NCI-H226 (cell line): ENCODE measurements at regions not wholly inside any gene's neighbourhood (a gene's known extent, or its start where the extent isn't known, plus 50 kb on each side); places are given as distances from the start of the nearest gene placed in this dataset.

ENCODE experiments used
- DNase-seq: peaks from one replicate; pipeline ENCODE4 v3.0.0-alpha.2; 2015

- no peak for DNase-seq
These were observed 383.4 kb downstream of the BRINP1 start for GRCh38 chr9:118985851-118986250.

DNA sequence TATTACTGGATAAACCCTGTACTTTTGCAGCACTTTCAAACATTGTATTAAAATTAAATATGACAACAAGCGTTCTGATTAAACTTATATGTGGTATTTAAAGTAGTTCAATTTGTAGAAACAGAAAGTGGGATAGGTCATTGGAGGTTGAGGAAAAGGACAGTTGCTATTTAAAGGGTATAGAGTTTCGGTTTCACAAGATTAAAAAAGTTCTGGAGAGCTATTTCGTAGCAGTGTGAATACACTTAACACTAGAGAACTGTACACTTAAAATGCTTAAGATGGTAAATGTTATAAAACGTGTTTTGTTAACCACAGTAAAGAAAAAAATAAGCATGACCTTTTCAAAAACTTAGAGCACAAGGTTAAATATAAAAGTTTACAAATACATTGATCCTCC, 382.1 kb downstream of the BRINP1 start:
- DNase-seq = no peak

GRCh38 chr9:118990949-118991348, 378.3 kb downstream of the BRINP1 start:
- DNase-seq = no peak

- peak; percentile 95 for DNase-seq
These were observed 377.6 kb downstream of the BRINP1 start for GRCh38 chr9:118991366-118992285.

DNA sequence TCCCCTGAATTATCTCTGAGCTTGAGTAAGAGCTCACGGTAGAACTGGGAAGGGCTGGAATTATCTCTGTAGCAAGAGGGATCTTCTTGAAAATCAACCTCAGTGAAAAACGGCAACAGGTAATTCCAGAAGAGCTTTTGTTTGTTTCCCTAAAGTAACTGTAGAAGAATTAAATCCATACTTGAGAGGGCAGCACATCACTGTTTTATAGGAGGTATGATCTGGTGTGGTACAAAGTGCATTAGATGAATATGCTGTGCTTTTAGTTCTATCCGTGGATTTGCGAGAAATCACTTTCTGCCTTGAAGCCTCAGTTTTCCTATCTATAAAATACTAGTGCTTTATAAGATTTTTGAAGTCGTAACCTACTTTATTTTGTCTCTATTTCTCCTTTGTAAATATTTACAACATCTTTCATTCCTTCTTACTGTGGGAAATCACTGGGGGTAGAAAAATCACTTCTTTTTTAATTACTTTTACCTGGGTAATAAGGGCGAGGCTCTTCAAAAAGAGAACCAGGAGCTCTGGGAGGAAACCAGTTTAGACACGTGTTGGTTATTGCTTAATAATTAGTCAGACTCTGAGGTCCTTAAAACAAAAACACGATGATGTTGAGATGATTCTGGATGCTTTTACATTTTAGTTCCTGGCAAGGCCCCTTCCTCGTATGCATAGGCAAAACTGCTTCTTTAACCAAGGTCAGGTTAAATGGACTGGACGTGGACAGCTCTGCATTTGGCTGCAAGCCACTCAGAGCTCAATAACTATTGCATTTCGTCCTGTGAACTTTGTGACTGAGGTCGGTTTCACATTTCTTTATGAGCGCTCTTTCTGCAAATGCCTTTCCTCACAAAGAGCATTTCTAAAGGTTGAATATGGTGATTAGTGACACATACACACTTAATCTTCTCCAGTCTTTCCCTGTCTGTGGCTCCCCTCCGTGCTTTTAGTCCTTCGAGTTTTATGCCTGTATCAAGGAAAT, 376.1 kb downstream of the BRINP1 start:
- DNase-seq = no peak

- no peak for DNase-seq
These were observed 375.3 kb downstream of the BRINP1 start for GRCh38 chr9:118993965-118994364.

DNA sequence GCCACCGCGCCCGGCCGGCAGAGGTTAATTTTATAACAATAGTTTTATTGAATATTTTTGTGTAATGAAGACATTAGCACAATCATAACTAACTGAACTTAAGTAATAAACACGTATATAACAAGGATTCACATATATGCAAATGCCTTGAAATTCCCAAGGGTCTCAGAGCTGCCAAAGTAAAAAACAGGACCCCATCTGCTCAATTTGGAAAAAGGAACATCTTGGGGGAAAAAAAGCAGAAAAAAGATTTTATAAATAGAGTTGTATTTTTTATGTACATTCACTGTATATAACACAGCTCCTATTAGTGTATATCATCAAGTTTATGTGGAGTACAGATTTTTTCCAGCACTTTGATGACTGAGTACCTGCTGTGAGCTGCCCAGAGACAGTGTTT, 366.7 kb downstream of the BRINP1 start:
- DNase-seq = no peak

DNA sequence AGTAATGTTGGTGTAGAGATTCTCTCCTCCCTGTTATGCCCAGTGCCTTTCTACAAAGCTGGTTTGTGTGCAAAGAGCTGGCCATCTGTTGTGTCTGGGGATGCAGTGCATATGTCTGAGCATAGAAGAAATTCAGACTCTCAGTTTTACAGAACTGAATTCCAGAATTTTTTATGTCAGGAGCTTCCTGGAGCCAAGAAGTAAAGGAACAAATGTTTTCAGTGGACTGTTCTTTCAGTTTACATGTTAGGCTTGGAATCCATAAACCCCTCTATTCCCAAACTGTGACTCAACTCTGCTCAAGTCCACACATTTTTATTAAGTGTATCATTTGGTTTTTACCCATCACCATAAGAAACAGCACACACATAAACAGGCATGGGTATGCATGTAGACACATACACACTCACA, 366.0 kb downstream of the BRINP1 start:
- peak; percentile 66 for DNase-seq

- peak; percentile 76 for DNase-seq
These were observed 365.2 kb downstream of the BRINP1 start for GRCh38 chr9:119003882-119004617.

DNA sequence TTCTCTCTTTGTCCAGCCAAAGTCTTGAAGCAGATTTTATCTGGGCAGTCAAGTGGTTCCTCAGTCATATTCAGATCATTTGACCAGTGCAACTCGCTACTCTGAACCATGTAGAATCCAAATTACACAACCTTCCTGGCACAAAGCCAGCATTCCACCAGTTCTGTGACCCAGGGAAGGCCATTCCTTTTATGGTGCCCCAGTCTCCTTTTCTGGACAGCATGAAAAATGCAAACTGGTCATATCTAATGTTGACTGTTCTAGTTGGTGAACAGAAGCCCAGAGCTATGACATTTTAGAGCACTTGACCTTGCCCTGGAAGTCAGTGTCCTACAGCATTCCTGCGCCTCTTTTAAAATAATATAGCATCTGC, 364.6 kb downstream of the BRINP1 start:
- peak; percentile 92 for DNase-seq

- DNase-seq = peak; percentile 78
These were observed 364.1 kb downstream of the BRINP1 start for GRCh38 chr9:119005162-119005561.

DNA sequence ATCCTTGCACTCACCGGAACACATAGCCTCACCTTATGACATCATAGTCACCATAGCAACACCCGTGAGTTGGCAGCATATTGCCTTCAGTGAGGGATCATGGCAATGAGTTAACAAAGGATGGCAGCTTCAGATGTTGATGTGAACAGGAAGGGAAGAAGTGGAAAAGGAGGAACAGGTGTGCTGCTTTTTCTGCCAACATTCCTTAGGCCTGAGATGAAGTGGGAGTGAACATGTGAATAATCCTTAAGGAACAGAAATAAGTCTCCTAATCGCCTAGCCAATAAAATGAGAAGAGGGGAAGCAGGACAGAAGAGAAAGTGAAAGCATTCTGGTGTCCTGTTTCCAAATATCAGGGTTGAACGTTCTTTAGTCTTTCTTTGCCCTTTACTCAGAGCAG, 360.0 kb downstream of the BRINP1 start:
- DNase-seq = peak; percentile 88

GRCh38 chr9:119020284-119020683, 349.0 kb downstream of the BRINP1 start:
- no peak for DNase-seq

DNA sequence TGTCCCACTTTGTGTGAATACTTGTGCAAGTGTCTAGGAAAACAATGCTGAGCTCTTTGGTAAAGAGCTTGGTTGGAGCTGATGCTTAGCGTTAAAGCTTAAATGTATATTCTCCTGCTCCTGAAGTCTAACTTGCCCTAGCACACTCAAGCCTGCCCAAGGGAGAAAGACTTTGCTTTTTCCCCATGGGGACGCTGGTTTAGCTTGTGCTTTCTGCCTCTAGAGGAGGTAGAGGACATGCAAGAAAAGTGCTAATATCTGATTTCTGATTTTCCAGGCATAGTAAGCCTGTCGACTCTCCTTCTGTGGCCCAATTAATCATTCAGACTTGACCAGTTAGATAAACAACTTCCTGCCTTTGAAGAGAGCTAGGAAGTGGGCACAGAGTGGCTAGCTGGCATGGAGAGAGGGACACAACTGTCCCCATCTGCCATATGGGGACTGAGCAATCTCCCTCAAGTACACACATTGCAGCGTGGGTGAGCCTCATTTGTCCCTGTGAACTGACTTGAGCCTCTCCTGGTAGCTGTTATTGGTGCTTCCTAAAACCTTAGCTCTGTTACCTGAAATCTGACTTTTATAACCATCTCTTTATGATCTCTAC, 348.4 kb downstream of the BRINP1 start:
- DNase-seq = no peak

- peak; percentile 45 for DNase-seq
These were observed 343.1 kb downstream of the BRINP1 start for GRCh38 chr9:119026120-119026519.

DNA sequence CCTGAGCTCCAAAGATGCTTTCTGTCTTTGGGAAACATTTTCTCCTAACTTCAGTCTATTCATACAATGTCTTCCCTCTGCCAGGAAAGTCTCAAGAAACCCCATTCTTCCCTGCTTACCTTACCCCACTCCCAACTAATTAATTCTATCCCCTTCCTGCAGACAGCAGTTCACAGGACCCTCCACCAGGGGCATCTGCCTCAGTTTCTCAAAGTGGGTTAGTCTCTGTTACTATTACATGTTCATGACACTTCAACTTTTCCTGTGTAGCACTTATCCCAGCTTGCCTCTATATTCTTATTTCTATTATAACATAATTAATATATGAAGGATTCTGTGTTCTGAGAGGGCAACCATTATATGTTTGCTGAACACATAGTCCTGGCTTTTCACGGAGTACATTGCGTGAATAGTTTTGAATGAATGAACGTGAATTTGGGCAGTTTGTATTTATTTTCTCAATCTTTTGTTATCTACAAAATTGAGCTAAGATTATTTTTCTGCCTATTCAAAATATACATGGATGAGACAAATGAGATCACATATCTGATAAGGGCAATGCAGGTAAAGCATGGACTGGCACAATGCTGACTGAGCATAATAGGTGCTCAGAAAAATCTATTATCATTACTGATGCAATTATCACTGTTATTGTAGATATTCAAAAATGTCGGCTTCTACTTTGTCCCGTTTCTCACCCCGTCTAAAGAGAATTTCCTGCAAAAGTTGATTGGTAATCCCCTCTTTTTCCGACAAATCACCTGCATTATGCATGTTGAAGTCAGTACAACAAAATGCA, 341.1 kb downstream of the BRINP1 start:
- no peak for DNase-seq

- DNase-seq = no peak
These were observed 339.3 kb downstream of the BRINP1 start for GRCh38 chr9:119029886-119030285.

DNA sequence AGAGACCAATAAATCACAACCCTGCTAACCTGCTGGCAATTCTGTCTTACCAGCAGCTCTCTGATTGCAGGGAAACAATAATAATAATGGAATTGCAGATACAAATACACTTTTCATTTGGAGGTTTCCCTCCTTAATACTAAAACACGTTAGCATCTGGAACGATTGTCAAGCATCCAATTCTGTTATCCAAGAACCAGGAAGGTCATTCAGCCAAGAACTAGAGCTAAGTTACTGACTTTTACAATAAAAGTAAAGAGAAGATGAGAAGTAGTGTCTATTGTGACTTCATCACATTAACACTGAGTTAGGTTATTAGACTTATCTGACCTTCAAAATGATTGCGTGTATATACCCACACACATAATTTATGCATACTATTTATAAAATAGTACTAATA, 335.6 kb downstream of the BRINP1 start:
- DNase-seq = no peak

GRCh38 chr9:119036969-119037368, 332.3 kb downstream of the BRINP1 start:
- DNase-seq = no peak

- no peak for DNase-seq
These were observed 325.2 kb downstream of the BRINP1 start for GRCh38 chr9:119043996-119044395.

DNA sequence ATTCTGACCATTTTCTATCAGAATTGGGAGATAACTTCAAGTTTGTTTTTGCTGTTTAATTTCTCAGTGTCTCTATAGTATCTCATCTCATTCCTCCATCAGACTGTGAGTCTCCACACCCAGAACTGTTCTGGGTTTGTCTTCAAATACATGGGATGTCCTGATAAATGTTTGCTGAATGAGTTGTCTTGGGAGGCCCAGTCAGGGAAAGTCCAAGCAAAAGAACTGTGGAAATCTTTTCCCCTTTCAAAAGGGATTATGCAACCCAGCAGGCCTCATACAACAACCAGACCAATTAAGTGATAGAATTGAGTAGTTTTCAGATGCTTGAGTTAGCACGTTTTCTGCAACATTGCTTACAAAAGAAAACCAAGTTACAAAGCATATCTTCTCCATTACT, 324.4 kb downstream of the BRINP1 start:
- DNase-seq = peak; percentile 68
